SK-N-SH (cell line): ENCODE measurements at regions not wholly inside any gene's neighbourhood (a gene's known extent, or its start where the extent isn't known, plus 50 kb on each side); places are given as distances from the start of the nearest gene placed in this dataset.
A peak's percentile ranks its signal among the peaks of the same experiment; 100 is the strongest.

Experiments
- CTCF ChIA-PET: fragments of 300-600, 350-600 bp; formaldehyde crosslinking; extraction: SDS; loops from one replicate; lab custom pipeline; 2021; lab: Yijun Ruan, JAX
- POLR2A ChIA-PET: fragments of 350-600 bp; sonication (Branson Sonifier 250); formaldehyde crosslinking; extraction: SDS; loops from one replicate; lab custom pipeline; 2020; ENCODE audit warnings: antibody characterized with exemption, inconsistent platforms; lab: Yijun Ruan, JAX
- DNase-seq: peaks from one replicate; pipeline ENCODE4 v3.0.0; 2012
- H2AFZ ChIP-seq: fragments of 200-600 bp; sonication (generic); 2 replicates; pipeline ENCODE4 v1.8.1; 2016; ENCODE audit warnings: antibody characterized with exemption, mild to moderate bottlenecking, low read depth
- H3F3A ChIP-seq: fragments of 200-600 bp; sonication (generic); replicated peaks from 2 replicates; pipeline ENCODE3; 2016; ENCODE audit warnings: antibody characterized with exemption, mild to moderate bottlenecking; ENCODE audit not compliant: insufficient read depth
- H3K27ac ChIP-seq, 2 experiments: fragments of 200-500 bp in 1 of 2; fragments of 200-600 bp in 1 of 2; sonication (Bioruptor generic) in 1 of 2; sonication (generic), shearing (Covaris generic) in 1 of 2; 2 replicates each; pipeline versions ENCODE4 v1.5.1 to v1.6.1; 2014 to 2016; ENCODE audit warnings: low read depth in 2 of 2, inconsistent platforms in 1 of 2, low read length in 1 of 2, mild to moderate bottlenecking in 1 of 2, mixed read lengths in 1 of 2
- H3K27me3 ChIP-seq: fragments of 200-600 bp; sonication (generic), shearing (Covaris generic); 2 replicates; pipeline ENCODE4 v1.6.1; 2016; ENCODE audit warnings: mixed run types; ENCODE audit not compliant: insufficient read depth
- H3K36me3 ChIP-seq, 2 experiments: fragments of 200-500 bp in 1 of 2; fragments of 200-600 bp in 1 of 2; sonication (Bioruptor generic) in 1 of 2; sonication (generic) in 1 of 2; replicated peaks in 1 of 2; 2 replicates each; pipeline versions ENCODE3 to v1.5.1; 2014 to 2016; ENCODE audit warnings: low read length in 1 of 2, mild to moderate bottlenecking in 1 of 2; ENCODE audit not compliant: insufficient read depth in 2 of 2, control insufficient read depth in 1 of 2
- H3K4me1 ChIP-seq, 2 experiments: fragments of 200-500 bp in 1 of 2; fragments of 200-600 bp in 1 of 2; sonication (Bioruptor generic) in 1 of 2; sonication (generic), shearing (Covaris generic) in 1 of 2; 2 replicates each; pipeline versions ENCODE4 v1.5.1 to v1.6.1; 2014 to 2016; ENCODE audit warnings: low read depth in 1 of 2, low read length in 1 of 2, mixed run types in 1 of 2; ENCODE audit not compliant: insufficient read depth in 2 of 2, control insufficient read depth in 1 of 2
- H3K4me2 ChIP-seq: fragments of 200-600 bp; sonication (generic), shearing (Covaris generic); 2 replicates; pipeline ENCODE4 v1.6.1; 2017; ENCODE audit warnings: mixed run types
- H3K4me3 ChIP-seq, 2 experiments: fragments of 200-500 bp in 1 of 2; fragments of 200-600 bp in 1 of 2; sonication (Bioruptor generic) in 1 of 2; sonication (generic), shearing (Covaris generic) in 1 of 2; 2 replicates each; pipeline versions ENCODE4 v1.5.1 to v1.8.1; 2014 to 2016; ENCODE audit warnings: low read depth in 2 of 2, inconsistent platforms in 1 of 2, low read length in 1 of 2, mild to moderate bottlenecking in 1 of 2, mixed read lengths in 1 of 2, moderate library complexity in 1 of 2
- H3K79me2 ChIP-seq: fragments of 200-600 bp; sonication (generic); 2 replicates; pipeline ENCODE4 v1.8.1; 2017; ENCODE audit warnings: mild to moderate bottlenecking; ENCODE audit not compliant: insufficient read depth
- H3K9ac ChIP-seq: fragments of 200-600 bp; sonication (generic); 2 replicates; pipeline ENCODE4 v1.6.1; 2017; ENCODE audit warnings: mixed run types
- H3K9me2 ChIP-seq: fragments of 200-600 bp; sonication (generic); 2 replicates; pipeline ENCODE4 v1.6.1; 2017; ENCODE audit warnings: mixed run types
- H3K9me3 ChIP-seq: fragments of 200-600 bp; sonication (generic); 2 replicates; pipeline ENCODE4 v1.6.1; 2017; ENCODE audit warnings: mixed run types, mild to moderate bottlenecking, moderate library complexity
- H4K20me1 ChIP-seq: fragments of 200-600 bp; sonication (generic); 2 replicates; pipeline ENCODE4 v1.6.1; 2017; ENCODE audit warnings: mild to moderate bottlenecking, mixed run types; ENCODE audit not compliant: insufficient read depth
- FOSL2 ChIP-seq: IDR thresholded peaks from 2 replicates; pipeline ENCODE4 v1.4.0; 2012; ENCODE audit warnings: low read depth, mild to moderate bottlenecking, moderate library complexity, borderline replicate concordance
- FOXJ3 ChIP-seq: sonication (generic); formaldehyde crosslinking; IDR thresholded peaks from 2 replicates; pipeline ENCODE4 v1.5.1; 2020; ENCODE audit warnings: mild to moderate bottlenecking, missing genetic modification reagents
- GABPA ChIP-seq: IDR thresholded peaks from 2 replicates; pipeline ENCODE4 v1.4.0; 2012; ENCODE audit warnings: low read depth, mild to moderate bottlenecking
- GATA2 ChIP-seq: sonication (generic); formaldehyde crosslinking; IDR thresholded peaks from 2 replicates; pipeline ENCODE4 v1.5.0; 2020; ENCODE audit warnings: mild to moderate bottlenecking, missing genetic modification reagents
- MXI1 ChIP-seq: IDR thresholded peaks from 2 replicates; pipeline ENCODE4 v1.6.1; 2012; ENCODE audit warnings: mild to moderate bottlenecking, low read depth, low read length, improper control_type of control experiment
- NFIC ChIP-seq: IDR thresholded peaks from 2 replicates; pipeline ENCODE4 v1.4.0; 2012; ENCODE audit warnings: borderline replicate concordance
- RCOR1 ChIP-seq: fragments of 150-350 bp; IDR thresholded peaks from 2 replicates; pipeline ENCODE4 v1.6.1; 2017; ENCODE audit warnings: antibody characterized with exemption, low read length
- SIN3A ChIP-seq: IDR thresholded peaks from 2 replicates; pipeline ENCODE4 v1.6.1; 2012; ENCODE audit warnings: low read depth, mild to moderate bottlenecking, low read length, moderate library complexity, borderline replicate concordance
- TEAD4 ChIP-seq: IDR thresholded peaks from 2 replicates; pipeline ENCODE4 v1.4.0; 2012; ENCODE audit warnings: mild to moderate bottlenecking, borderline replicate concordance; ENCODE audit not compliant: insufficient read depth
- WGBS: methylation state at CpG from one replicate; pipeline ENCODE4 v1.1.6; 2017; ENCODE audit warnings: low lambda C conversion rate; 5-methylcytosine and 5-hydroxymethylcytosine counted together
- TF ChIP-seq, protein P1 (sequence below): IDR thresholded peaks from 2 replicates; pipeline ENCODE4 v1.6.1; 2012; ENCODE audit warnings: mild to moderate bottlenecking, low read depth, low read length, moderate library complexity
- TF ChIP-seq, protein P2 (sequence below): IDR thresholded peaks from 2 replicates; pipeline ENCODE4 v1.4.0; 2012; ENCODE audit warnings: low read depth, borderline replicate concordance

DNA sequence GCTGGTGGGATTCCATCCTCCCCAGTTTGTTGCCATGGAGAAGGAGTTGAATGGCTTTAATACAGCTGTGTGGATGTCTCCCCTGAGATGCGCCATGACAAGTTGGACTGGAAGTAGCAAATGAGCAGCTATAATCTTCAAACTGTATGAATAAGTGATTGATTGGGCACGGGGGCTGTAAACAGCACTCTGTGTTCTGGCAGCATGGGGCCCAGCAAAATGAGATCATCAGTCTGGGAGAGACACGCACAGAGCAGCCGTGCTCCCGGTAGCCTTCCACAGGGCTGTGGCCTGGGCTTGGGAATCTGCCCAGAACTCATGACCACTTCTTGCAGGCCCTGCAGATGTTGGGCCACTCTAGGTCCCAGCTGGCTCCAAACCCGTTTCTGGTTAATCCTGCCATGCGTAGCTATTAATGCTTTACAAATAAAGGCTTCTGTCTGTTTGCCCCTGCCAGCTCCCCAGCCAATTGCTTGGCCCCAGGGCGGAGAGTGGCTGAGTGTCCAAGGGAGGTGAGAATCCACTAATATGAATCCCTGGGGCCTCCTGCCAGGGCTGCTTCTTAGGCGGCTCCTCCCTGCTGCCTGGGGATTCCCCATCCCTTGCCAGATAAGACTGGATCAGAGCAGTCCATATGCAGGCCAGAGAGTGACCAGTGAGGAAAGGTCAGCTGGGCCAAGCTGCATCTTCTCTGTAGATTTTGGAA, 642.9 kb downstream of the AJAP1 start (continued):
- no peak for TF ChIP-seq FOXJ3 (CRISPR knock-in tag)
- no peak for TF ChIP-seq RCOR1
- no peak for TF ChIP-seq TEAD4
- no peak for TF ChIP-seq GABPA
- TF ChIP-seq NFIC: no peak
- TF ChIP-seq, protein P1, sequence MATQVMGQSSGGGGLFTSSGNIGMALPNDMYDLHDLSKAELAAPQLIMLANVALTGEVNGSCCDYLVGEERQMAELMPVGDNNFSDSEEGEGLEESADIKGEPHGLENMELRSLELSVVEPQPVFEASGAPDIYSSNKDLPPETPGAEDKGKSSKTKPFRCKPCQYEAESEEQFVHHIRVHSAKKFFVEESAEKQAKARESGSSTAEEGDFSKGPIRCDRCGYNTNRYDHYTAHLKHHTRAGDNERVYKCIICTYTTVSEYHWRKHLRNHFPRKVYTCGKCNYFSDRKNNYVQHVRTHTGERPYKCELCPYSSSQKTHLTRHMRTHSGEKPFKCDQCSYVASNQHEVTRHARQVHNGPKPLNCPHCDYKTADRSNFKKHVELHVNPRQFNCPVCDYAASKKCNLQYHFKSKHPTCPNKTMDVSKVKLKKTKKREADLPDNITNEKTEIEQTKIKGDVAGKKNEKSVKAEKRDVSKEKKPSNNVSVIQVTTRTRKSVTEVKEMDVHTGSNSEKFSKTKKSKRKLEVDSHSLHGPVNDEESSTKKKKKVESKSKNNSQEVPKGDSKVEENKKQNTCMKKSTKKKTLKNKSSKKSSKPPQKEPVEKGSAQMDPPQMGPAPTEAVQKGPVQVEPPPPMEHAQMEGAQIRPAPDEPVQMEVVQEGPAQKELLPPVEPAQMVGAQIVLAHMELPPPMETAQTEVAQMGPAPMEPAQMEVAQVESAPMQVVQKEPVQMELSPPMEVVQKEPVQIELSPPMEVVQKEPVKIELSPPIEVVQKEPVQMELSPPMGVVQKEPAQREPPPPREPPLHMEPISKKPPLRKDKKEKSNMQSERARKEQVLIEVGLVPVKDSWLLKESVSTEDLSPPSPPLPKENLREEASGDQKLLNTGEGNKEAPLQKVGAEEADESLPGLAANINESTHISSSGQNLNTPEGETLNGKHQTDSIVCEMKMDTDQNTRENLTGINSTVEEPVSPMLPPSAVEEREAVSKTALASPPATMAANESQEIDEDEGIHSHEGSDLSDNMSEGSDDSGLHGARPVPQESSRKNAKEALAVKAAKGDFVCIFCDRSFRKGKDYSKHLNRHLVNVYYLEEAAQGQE: no peak
- no peak for TF ChIP-seq MXI1
- TF ChIP-seq, protein P2, sequence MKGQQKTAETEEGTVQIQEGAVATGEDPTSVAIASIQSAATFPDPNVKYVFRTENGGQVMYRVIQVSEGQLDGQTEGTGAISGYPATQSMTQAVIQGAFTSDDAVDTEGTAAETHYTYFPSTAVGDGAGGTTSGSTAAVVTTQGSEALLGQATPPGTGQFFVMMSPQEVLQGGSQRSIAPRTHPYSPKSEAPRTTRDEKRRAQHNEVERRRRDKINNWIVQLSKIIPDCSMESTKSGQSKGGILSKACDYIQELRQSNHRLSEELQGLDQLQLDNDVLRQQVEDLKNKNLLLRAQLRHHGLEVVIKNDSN: no peak
- TF ChIP-seq FOSL2: no peak

GRCh38 chr1:5296557-5297179, 642.3 kb downstream of the AJAP1 start:
- Histone ChIP-seq H3K9me3 (no peaks in the 10 kb centered on the region), H3K36me3 (no peaks in the 10 kb centered on the region)
- CTCF ChIA-PET: interaction anchor here (1.1 to 3.0 kb wide), 4 partner anchors 9 to 218 kb away, joined by 3 to 10 read pairs (median 4); no protein-coding TSS in a partner anchor

More at GRCh38 chr1:5296557-5297179, 642.3 kb downstream of the AJAP1 start:
- H4K20me1 ChIP-seq: no peaks in the 10 kb centered on the region
- TF ChIP-seq SIN3A (no peak), GATA2 (CRISPR knock-in tag) (peak; percentile 48; the same call in 1 of the 2 replicates)
- TF ChIP-seq, all 33 proteins: peak for 1
- Histone ChIP-seq H3K9ac (no peak overlapping the region), H3K4me3 (no peak overlapping the region), H3K27ac (peak overlapping the region in 1 of 2 experiments; percentile 69; a peak in 1 of 4 replicates), H3K9me2 (no peaks in the 10 kb centered on the region), H3K4me1 (peaks cover 0 to 27% of the 10 kb centered on the region in 2 experiments; a peak in 1 of 4 replicates), H3K4me2 (no peak overlapping the region), H3K79me2 (no peaks in the 10 kb centered on the region), H3K27me3 (no peaks in the 10 kb centered on the region), H3F3A (no peaks in the 10 kb centered on the region), H2AFZ (no peak overlapping the region)
- POLR2A ChIA-PET: interaction anchor here (1.2 kb wide), 1 partner anchor 9 kb away, joined by 4 read pairs; no protein-coding TSS in a partner anchor
- peak; percentile 53 for DNase-seq
- WGBS: 42% methylated on average over 11 of the region's 18 CpGs
